Fibroblast of villous mesenchyme (primary cell): ENCODE measurements at regions not wholly inside any gene's neighbourhood (a gene's known extent, or its start where the extent isn't known, plus 50 kb on each side); places are given as distances from the start of the nearest gene placed in this dataset.
"Not testable (repeated sequence)": the region's sequence is repeated elsewhere in the genome, so short reads cannot be mapped to it uniquely, and the experiment has no call there.

ENCODE experiments used
- DNase-seq: peaks from one replicate; pipeline ENCODE4 v3.0.0-alpha.2; 2010; ENCODE audit warnings: low read depth
- H3K4me3 ChIP-seq: 2 replicates; pipeline ENCODE4 v1.5.1; 2011; ENCODE audit warnings: low read depth, mild to moderate bottlenecking, low read length
- CTCF ChIP-seq: IDR thresholded peaks from 2 replicates; pipeline ENCODE4 v1.5.1; 2012; ENCODE audit warnings: low read depth, mild to moderate bottlenecking, low read length; ENCODE audit not compliant: insufficient read depth

GRCh38 chr15:35186346-35186745 lies 101.3 kb upstream of the NANOGP8 start:
- H3K4me3 ChIP-seq, result no peak overlapping the region
- DNase-seq, result no peak
- TF ChIP-seq CTCF, result no peak

GRCh38 chr15:35184646-35185045 lies 99.6 kb upstream of the NANOGP8 start:
- no peak for TF ChIP-seq CTCF
- H3K4me3 ChIP-seq, result no peak overlapping the region
- no peak for DNase-seq

GRCh38 chr15:35182841-35183479 lies 97.9 kb upstream of the NANOGP8 start:
- no peak overlapping the region for H3K4me3 ChIP-seq
- DNase-seq, result no peak
- TF ChIP-seq CTCF, result no peak

- peak; percentile 19 for DNase-seq
- no peak for TF ChIP-seq CTCF
- no peak overlapping the region for H3K4me3 ChIP-seq
Observed at GRCh38 chr15:35181538-35181937, 96.4 kb upstream of the NANOGP8 start.

- DNase-seq, result no peak
- H3K4me3 ChIP-seq, result no peak overlapping the region
- no peak for TF ChIP-seq CTCF
Observed at GRCh38 chr15:35179739-35180138, 94.6 kb upstream of the NANOGP8 start.

- not testable (repeated sequence) for H3K4me3 ChIP-seq, DNase-seq
Observed at GRCh38 chr15:35178186-35178585, 93.1 kb upstream of the NANOGP8 start.

GRCh38 chr15:35174948-35175347 lies 89.9 kb upstream of the NANOGP8 start:
- no peak overlapping the region for H3K4me3 ChIP-seq
- no peak for TF ChIP-seq CTCF

More at GRCh38 chr15:35174948-35175347, 89.9 kb upstream of the NANOGP8 start:
- DNase-seq, result no peak
